HTR-8/SVneo (cell line): ENCODE measurements at regions not wholly inside any gene's neighbourhood (a gene's known extent, or its start where the extent isn't known, plus 50 kb on each side); places are given as distances from the start of the nearest gene placed in this dataset.
A peak's percentile ranks its signal among the peaks of the same experiment; 100 is the strongest.

ENCODE experiments used
- DNase-seq: peaks from one replicate; pipeline ENCODE4 v3.0.0; 2011; ENCODE audit warnings: low spot score, mixed read lengths; ENCODE audit not compliant: insufficient read length
- FAIRE-seq: peaks from 2 replicates; lab custom pipeline; 2011; peaks lifted over from hg19 to GRCh38; lab: Jason Lieb, UNC

- DNase-seq (no peak), FAIRE-seq (no peak)
These were observed 922.8 kb upstream of the EEF2KMT start for GRCh38 chr16:6020162-6020985.

- DNase-seq (no peak), FAIRE-seq (no peak)
These were observed 921.9 kb upstream of the EEF2KMT start for GRCh38 chr16:6019490-6019991.

GRCh38 chr16:6018848-6019489, 921.4 kb upstream of the EEF2KMT start:
- no peak for FAIRE-seq
- no peak for DNase-seq

- DNase-seq (peak; percentile 4), FAIRE-seq (no peak)
These were observed 919.1 kb upstream of the EEF2KMT start for GRCh38 chr16:6016530-6017184.

- no peak for DNase-seq
- no peak for FAIRE-seq
These were observed 915.1 kb upstream of the EEF2KMT start for GRCh38 chr16:6012716-6013115.

GRCh38 chr16:6009151-6009550, 911.6 kb upstream of the EEF2KMT start:
- DNase-seq = no peak
- FAIRE-seq = no peak

- DNase-seq (no peak), FAIRE-seq (no peak)
These were observed 911.1 kb upstream of the EEF2KMT start for GRCh38 chr16:6008670-6009069.

- FAIRE-seq (no peak), DNase-seq (no peak)
These were observed 895.8 kb upstream of the EEF2KMT start for GRCh38 chr16:5993356-5993755.

GRCh38 chr16:5982979-5983378, 885.4 kb upstream of the EEF2KMT start:
- no peak for FAIRE-seq
- DNase-seq = no peak

- DNase-seq = no peak
- FAIRE-seq = no peak
These were observed 882.4 kb upstream of the EEF2KMT start for GRCh38 chr16:5979905-5980550.

GRCh38 chr16:5977329-5977728, 879.7 kb upstream of the EEF2KMT start:
- no peak for DNase-seq
- FAIRE-seq = no peak

GRCh38 chr16:5972747-5973146, 875.2 kb upstream of the EEF2KMT start:
- FAIRE-seq (no peak), DNase-seq (no peak)

GRCh38 chr16:5971924-5972323, 874.3 kb upstream of the EEF2KMT start:
- DNase-seq (no peak), FAIRE-seq (no peak)

GRCh38 chr16:5971106-5971505, 873.5 kb upstream of the EEF2KMT start:
- no peak for DNase-seq
- no peak for FAIRE-seq

- FAIRE-seq (no peak), DNase-seq (no peak)
These were observed 868.4 kb upstream of the EEF2KMT start for GRCh38 chr16:5966004-5966403.

GRCh38 chr16:5965321-5965720, 867.7 kb upstream of the EEF2KMT start:
- FAIRE-seq (no peak), DNase-seq (no peak)

GRCh38 chr16:5951486-5951885, 853.9 kb upstream of the EEF2KMT start:
- FAIRE-seq (no peak), DNase-seq (no peak)

- no peak for DNase-seq
These were observed 847.4 kb upstream of the EEF2KMT start for GRCh38 chr16:5944971-5945370.

GRCh38 chr16:5938607-5939006, 841.0 kb upstream of the EEF2KMT start:
- DNase-seq (no peak), FAIRE-seq (no peak)

More at GRCh38 chr16:5944971-5945370, 847.4 kb upstream of the EEF2KMT start:
- no peak for FAIRE-seq

GRCh38 chr16:5932906-5933305, 835.3 kb upstream of the EEF2KMT start:
- FAIRE-seq = no peak

More at GRCh38 chr16:5932906-5933305, 835.3 kb upstream of the EEF2KMT start:
- no peak for DNase-seq
